ENCODE measurements at regions not wholly inside any gene's neighbourhood (a gene's known extent, or its start where the extent isn't known, plus 50 kb on each side); places are given as distances from the start of the nearest gene placed in this dataset.

- Histone ChIP-seq H4K91ac (ENCODE audit: low read depth, low read length, poor library complexity) (no peak overlapping the region), H3K27ac (replicated peaks; ENCODE audit: low read length) (no peak overlapping the region), H3K27me3 (ENCODE audit: control insufficient read depth in 3 of 3, insufficient read depth in 3 of 3, low read depth in 1 of 3, low read length in 3 of 3) (no peaks in the 10 kb centered on the region), H3K9ac (ENCODE audit: low read depth, low read length, poor library complexity) (no peak overlapping the region), H2BK5ac (ENCODE audit: low read length) (no peak overlapping the region), H3K4me3 (ENCODE audit: low read length in 2 of 2) (no peak overlapping the region), H3K14ac (ENCODE audit: low read length) (no peak overlapping the region), H3K4me2 (ENCODE audit: insufficient read depth, low read length, poor library complexity, severe bottlenecking) (no peak overlapping the region), H3K18ac (ENCODE audit: low read length) (no peak overlapping the region), H3K23ac (ENCODE audit: low read depth, low read length, poor library complexity) (no peak overlapping the region), H3K79me1 (ENCODE audit: low read depth, low read length) (no peaks in the 10 kb centered on the region), H4K8ac (ENCODE audit: low read depth, low read length) (no peak overlapping the region), H3K9me3 (replicated peaks in 1 of 2; ENCODE audit: control insufficient read depth in 2 of 2, insufficient read depth in 1 of 2, low read depth in 1 of 2, low read length in 2 of 2) (no peaks in the 10 kb centered on the region), H3K4ac (ENCODE audit: low read length) (no peak overlapping the region), H3K4me1 (ENCODE audit: control insufficient read depth in 2 of 2, insufficient read depth in 1 of 2, low read depth in 1 of 2, low read length in 2 of 2) (no peaks in the 10 kb centered on the region), H2BK120ac (ENCODE audit: low read depth, low read length) (no peak overlapping the region), H2BK15ac (ENCODE audit: low read length) (no peak overlapping the region), H3K36me3 (replicated peaks in 1 of 2; ENCODE audit: control insufficient read depth in 2 of 2, insufficient read depth in 2 of 2, low read length in 2 of 2) (no peaks in the 10 kb centered on the region), H2AK5ac (ENCODE audit: low read depth, low read length) (no peak overlapping the region), H2AFZ (ENCODE audit: low read length) (no peak overlapping the region), H2BK12ac (ENCODE audit: low read length) (no peak overlapping the region)
- DNase-seq (ENCODE audit: low spot score) = no peak
- no CpG with 5 or more reads among the region's 3 CpGs for WGBS, 2 donors (ENCODE audit: extremely low coverage in 2 of 2, insufficient read length in 2 of 2, insufficient replicate concordance in 1 of 2)
Observed at GRCh38 chr2:71806432-71806831, 341.2 kb downstream of the CYP26B1 start.

- H3K4ac ChIP-seq (ENCODE audit: low read length) = no peak overlapping the region
- H3K18ac ChIP-seq (ENCODE audit: low read length) = no peak overlapping the region
- H2AFZ ChIP-seq (ENCODE audit: low read length) = no peak overlapping the region
- H2BK12ac ChIP-seq (ENCODE audit: low read length) = no peak overlapping the region
- no peak overlapping the region for H3K14ac ChIP-seq (ENCODE audit: low read length)
- no peak overlapping the region for H3K4me2 ChIP-seq (ENCODE audit: insufficient read depth, low read length, poor library complexity, severe bottlenecking)
- no peak overlapping the region for H4K8ac ChIP-seq (ENCODE audit: low read depth, low read length)
- H2BK5ac ChIP-seq (ENCODE audit: low read length) = no peak overlapping the region
- no peak overlapping the region for H2BK120ac ChIP-seq (ENCODE audit: low read depth, low read length)
- no peak overlapping the region for H2AK5ac ChIP-seq (ENCODE audit: low read depth, low read length)
- H3K79me1 ChIP-seq (ENCODE audit: low read depth, low read length) = no peaks in the 10 kb centered on the region
- H3K9me3 ChIP-seq (replicated peaks in 1 of 2; ENCODE audit: control insufficient read depth in 2 of 2, insufficient read depth in 1 of 2, low read depth in 1 of 2, low read length in 2 of 2) = no peaks in the 10 kb centered on the region
- H3K27me3 ChIP-seq (ENCODE audit: control insufficient read depth in 3 of 3, insufficient read depth in 3 of 3, low read depth in 1 of 3, low read length in 3 of 3) = no peaks in the 10 kb centered on the region
- H3K9ac ChIP-seq (ENCODE audit: low read depth, low read length, poor library complexity) = no peak overlapping the region
- no peak for DNase-seq (ENCODE audit: low spot score)
- H3K4me3 ChIP-seq (ENCODE audit: low read length in 2 of 2) = no peak overlapping the region
- no peaks in the 10 kb centered on the region for H3K36me3 ChIP-seq (replicated peaks in 1 of 2; ENCODE audit: control insufficient read depth in 2 of 2, insufficient read depth in 2 of 2, low read length in 2 of 2)
- H3K4me1 ChIP-seq (ENCODE audit: control insufficient read depth in 2 of 2, insufficient read depth in 1 of 2, low read depth in 1 of 2, low read length in 2 of 2) = no peaks in the 10 kb centered on the region
- no peak overlapping the region for H3K27ac ChIP-seq (replicated peaks; ENCODE audit: low read length)
- H2BK15ac ChIP-seq (ENCODE audit: low read length) = no peak overlapping the region
- no peak overlapping the region for H4K91ac ChIP-seq (ENCODE audit: low read depth, low read length, poor library complexity)
- no CpG with 5 or more reads among the region's 3 CpGs for WGBS, 2 donors (ENCODE audit: extremely low coverage in 2 of 2, insufficient read length in 2 of 2, insufficient replicate concordance in 1 of 2)
- no peak overlapping the region for H3K23ac ChIP-seq (ENCODE audit: low read depth, low read length, poor library complexity)
Observed at GRCh38 chr2:71804281-71804751, 343.3 kb downstream of the CYP26B1 start.

- H3K79me1 ChIP-seq (ENCODE audit: low read depth, low read length) = no peaks in the 10 kb centered on the region
- WGBS, 2 donors (ENCODE audit: extremely low coverage in 2 of 2, insufficient read length in 2 of 2, insufficient replicate concordance in 1 of 2) = no CpG with 5 or more reads among the region's 2 CpGs
- no peak overlapping the region for H3K14ac ChIP-seq (ENCODE audit: low read length)
- no peaks in the 10 kb centered on the region for H3K4me1 ChIP-seq (ENCODE audit: control insufficient read depth in 2 of 2, insufficient read depth in 1 of 2, low read depth in 1 of 2, low read length in 2 of 2)
- H4K91ac ChIP-seq (ENCODE audit: low read depth, low read length, poor library complexity) = no peak overlapping the region
- H3K4me2 ChIP-seq (ENCODE audit: insufficient read depth, low read length, poor library complexity, severe bottlenecking) = no peak overlapping the region
- no peak overlapping the region for H2BK120ac ChIP-seq (ENCODE audit: low read depth, low read length)
- H3K27ac ChIP-seq (replicated peaks; ENCODE audit: low read length) = no peak overlapping the region
- no peak overlapping the region for H2AK5ac ChIP-seq (ENCODE audit: low read depth, low read length)
- no peaks in the 10 kb centered on the region for H3K27me3 ChIP-seq (ENCODE audit: control insufficient read depth in 3 of 3, insufficient read depth in 3 of 3, low read depth in 1 of 3, low read length in 3 of 3)
- no peak for DNase-seq (ENCODE audit: low spot score)
- no peak overlapping the region for H3K9ac ChIP-seq (ENCODE audit: low read depth, low read length, poor library complexity)
- no peak overlapping the region for H2BK15ac ChIP-seq (ENCODE audit: low read length)
- H3K23ac ChIP-seq (ENCODE audit: low read depth, low read length, poor library complexity) = no peak overlapping the region
- H3K4ac ChIP-seq (ENCODE audit: low read length) = no peak overlapping the region
- no peak overlapping the region for H2AFZ ChIP-seq (ENCODE audit: low read length)
- H2BK5ac ChIP-seq (ENCODE audit: low read length) = no peak overlapping the region
- H3K36me3 ChIP-seq (replicated peaks in 1 of 2; ENCODE audit: control insufficient read depth in 2 of 2, insufficient read depth in 2 of 2, low read length in 2 of 2) = no peaks in the 10 kb centered on the region
- H3K9me3 ChIP-seq (replicated peaks in 1 of 2; ENCODE audit: control insufficient read depth in 2 of 2, insufficient read depth in 1 of 2, low read depth in 1 of 2, low read length in 2 of 2) = no peaks in the 10 kb centered on the region
- H3K4me3 ChIP-seq (ENCODE audit: low read length in 2 of 2) = no peak overlapping the region
- no peak overlapping the region for H4K8ac ChIP-seq (ENCODE audit: low read depth, low read length)
- no peak overlapping the region for H2BK12ac ChIP-seq (ENCODE audit: low read length)
- H3K18ac ChIP-seq (ENCODE audit: low read length) = no peak overlapping the region
Observed at GRCh38 chr2:71803398-71803797, 344.3 kb downstream of the CYP26B1 start.

GRCh38 chr2:71802556-71802955 is 345.1 kb downstream of the CYP26B1 start:
- Histone ChIP-seq H3K27ac (replicated peaks; ENCODE audit: low read length) (no peak overlapping the region), H3K4me2 (ENCODE audit: insufficient read depth, low read length, poor library complexity, severe bottlenecking) (no peak overlapping the region), H3K36me3 (replicated peaks in 1 of 2; ENCODE audit: control insufficient read depth in 2 of 2, insufficient read depth in 2 of 2, low read length in 2 of 2) (no peaks in the 10 kb centered on the region), H2BK12ac (ENCODE audit: low read length) (no peak overlapping the region), H3K9ac (ENCODE audit: low read depth, low read length, poor library complexity) (no peak overlapping the region), H4K91ac (ENCODE audit: low read depth, low read length, poor library complexity) (no peak overlapping the region), H3K14ac (ENCODE audit: low read length) (no peak overlapping the region), H2BK5ac (ENCODE audit: low read length) (no peak overlapping the region), H3K27me3 (ENCODE audit: control insufficient read depth in 3 of 3, insufficient read depth in 3 of 3, low read depth in 1 of 3, low read length in 3 of 3) (no peaks in the 10 kb centered on the region), H3K79me1 (ENCODE audit: low read depth, low read length) (no peaks in the 10 kb centered on the region), H2AK5ac (ENCODE audit: low read depth, low read length) (no peak overlapping the region), H3K4me1 (ENCODE audit: control insufficient read depth in 2 of 2, insufficient read depth in 1 of 2, low read depth in 1 of 2, low read length in 2 of 2) (peaks cover 0 to 2% of the 10 kb centered on the region in 2 donors), H2AFZ (ENCODE audit: low read length) (no peak overlapping the region), H3K4ac (ENCODE audit: low read length) (no peak overlapping the region), H4K8ac (ENCODE audit: low read depth, low read length) (no peak overlapping the region), H3K23ac (ENCODE audit: low read depth, low read length, poor library complexity) (no peak overlapping the region), H2BK120ac (ENCODE audit: low read depth, low read length) (no peak overlapping the region), H3K4me3 (ENCODE audit: low read length in 2 of 2) (no peak overlapping the region), H2BK15ac (ENCODE audit: low read length) (no peak overlapping the region), H3K18ac (ENCODE audit: low read length) (no peak overlapping the region), H3K9me3 (replicated peaks in 1 of 2; ENCODE audit: control insufficient read depth in 2 of 2, insufficient read depth in 1 of 2, low read depth in 1 of 2, low read length in 2 of 2) (no peaks in the 10 kb centered on the region)
- no peak for DNase-seq (ENCODE audit: low spot score)
- no CpG with 5 or more reads among the region's 3 CpGs for WGBS, 2 donors (ENCODE audit: extremely low coverage in 2 of 2, insufficient read length in 2 of 2, insufficient replicate concordance in 1 of 2)

All from neuronal stem cell (in vitro differentiated cells).